ENCODE measurements at regions not wholly inside any gene's neighbourhood (a gene's known extent, or its start where the extent isn't known, plus 50 kb on each side); places are given as distances from the start of the nearest gene placed in this dataset.

DNA sequence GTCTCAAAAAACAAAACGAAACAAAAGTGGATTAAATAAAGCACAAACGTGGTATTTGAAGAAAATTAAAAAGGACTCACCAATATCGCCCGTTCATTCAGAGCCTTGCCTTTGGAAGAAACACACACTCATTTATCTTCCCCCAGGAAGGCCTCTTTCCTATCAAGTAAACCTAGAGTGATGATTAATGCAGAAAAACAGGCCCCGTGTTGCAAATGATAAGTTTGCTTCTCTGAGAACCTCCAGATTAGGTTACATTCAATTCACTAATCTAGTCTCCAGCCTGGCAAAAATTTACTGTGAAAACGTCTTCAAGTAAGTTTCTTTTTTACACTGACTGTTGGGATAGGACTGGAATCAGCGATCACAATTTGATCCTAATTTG is 78.0 kb upstream of the C1GALT1 start:
- TF ChIP-seq POLR2A (IDR thresholded peaks at IDR 0.05; ENCODE audit: low read length) (peak; percentile 50), GATA1 (IDR thresholded peaks at IDR 0.05; ENCODE audit: low read depth, low read length) (no peak)
